H9 (cell line): ENCODE measurements at regions not wholly inside any gene's neighbourhood (a gene's known extent, or its start where the extent isn't known, plus 50 kb on each side); places are given as distances from the start of the nearest gene placed in this dataset.

ENCODE experiments used
- DNase-seq: peaks from one replicate; pipeline ENCODE4 v3.0.0-alpha.2; 2017
- H2AFZ ChIP-seq: one replicate; pipeline ENCODE4 v1.6.1; 2013; ENCODE audit warnings: mild to moderate bottlenecking, low read length, control low read depth, moderate library complexity
- H2AK5ac ChIP-seq: 2 replicates; pipeline ENCODE4 v1.6.1; 2013; ENCODE audit warnings: low read length, control low read depth, mixed read lengths; ENCODE audit not compliant: insufficient read length
- H2BK120ac ChIP-seq: one replicate; pipeline ENCODE4 v1.6.1; 2013; ENCODE audit warnings: low read depth, mild to moderate bottlenecking, low read length, control low read depth, inconsistent platforms; ENCODE audit not compliant: poor library complexity, severe bottlenecking
- H2BK12ac ChIP-seq: 2 replicates; pipeline ENCODE4 v1.6.1; 2013; ENCODE audit warnings: low read length, control low read depth, mixed read lengths, low read depth; ENCODE audit not compliant: insufficient read length
- H2BK15ac ChIP-seq: 2 replicates; pipeline ENCODE4 v1.6.1; 2013; ENCODE audit warnings: low read depth, low read length, control low read depth
- H2BK20ac ChIP-seq: one replicate; pipeline ENCODE4 v1.6.1; 2013; ENCODE audit warnings: low read depth, mild to moderate bottlenecking, low read length, control low read depth, inconsistent platforms; ENCODE audit not compliant: poor library complexity, severe bottlenecking
- H2BK5ac ChIP-seq: 2 replicates; pipeline ENCODE4 v1.6.1; 2013; ENCODE audit warnings: low read length, control low read depth, mixed read lengths; ENCODE audit not compliant: insufficient read length
- H3K14ac ChIP-seq: 2 replicates; pipeline ENCODE4 v1.6.1; 2013; ENCODE audit warnings: low read length, control low read depth; ENCODE audit not compliant: insufficient read depth
- H3K18ac ChIP-seq: 2 replicates; pipeline ENCODE4 v1.6.1; 2013; ENCODE audit warnings: low read depth, mild to moderate bottlenecking, mixed read lengths, low read length, control low read depth; ENCODE audit not compliant: insufficient read length
- H3K23ac ChIP-seq: 2 replicates; pipeline ENCODE4 v1.6.1; 2013; ENCODE audit warnings: low read length, control low read depth, mixed read lengths, low read depth; ENCODE audit not compliant: insufficient read length
- H3K23me2 ChIP-seq: 2 replicates; pipeline ENCODE4 v1.6.1; 2013; ENCODE audit warnings: low read depth, mild to moderate bottlenecking, mixed read lengths, low read length, control low read depth; ENCODE audit not compliant: insufficient read length, poor library complexity, severe bottlenecking
- H3K27ac ChIP-seq: 2 replicates; pipeline ENCODE4 v1.5.1; 2013; ENCODE audit warnings: low read length, control low read depth, mixed read lengths, low read depth; ENCODE audit not compliant: insufficient read length
- H3K27me3 ChIP-seq: 2 replicates; pipeline ENCODE4 v1.6.1; 2013; ENCODE audit warnings: low read length, control low read depth, inconsistent platforms; ENCODE audit not compliant: insufficient read depth
- H3K4ac ChIP-seq: 2 replicates; pipeline ENCODE4 v1.6.1; 2013; ENCODE audit warnings: low read depth, mild to moderate bottlenecking, control low read depth, inconsistent platforms, low read length, moderate library complexity
- H3K4me1 ChIP-seq: 2 replicates; pipeline ENCODE4 v1.6.1; 2013; ENCODE audit warnings: low read length, control low read depth, inconsistent platforms; ENCODE audit not compliant: insufficient read depth
- H3K4me2 ChIP-seq: 2 replicates; pipeline ENCODE4 v1.6.1; 2013; ENCODE audit warnings: low read length, control low read depth, mixed read lengths; ENCODE audit not compliant: insufficient read length, insufficient read depth
- H3K56ac ChIP-seq: 2 replicates; pipeline ENCODE4 v1.6.1; 2013; ENCODE audit warnings: low read depth, mild to moderate bottlenecking, mixed read lengths, low read length, control low read depth; ENCODE audit not compliant: insufficient read length
- H3K79me1 ChIP-seq: 2 replicates; pipeline ENCODE4 v1.6.1; 2013; ENCODE audit warnings: low read depth, mild to moderate bottlenecking, moderate library complexity, low read length, control low read depth, inconsistent platforms; ENCODE audit not compliant: insufficient read depth, poor library complexity, severe bottlenecking
- H3K79me2 ChIP-seq: 2 replicates; pipeline ENCODE4 v1.6.1; 2013; ENCODE audit warnings: low read length, control low read depth, inconsistent platforms; ENCODE audit not compliant: insufficient read depth
- H3K9ac ChIP-seq: 2 replicates; pipeline ENCODE4 v1.6.1; 2013; ENCODE audit warnings: low read length, control low read depth, mixed read lengths; ENCODE audit not compliant: insufficient read length; ENCODE audit errors: extremely low read depth
- H3K9me3 ChIP-seq: one replicate; pipeline ENCODE4 v1.6.1; 2013; ENCODE audit warnings: low read depth, low read length, inconsistent platforms; ENCODE audit not compliant: control insufficient read depth
- H3T11ph ChIP-seq: one replicate; pipeline ENCODE4 v1.6.1; 2013; ENCODE audit warnings: mild to moderate bottlenecking, low read length, control low read depth, inconsistent platforms
- H4K20me1 ChIP-seq: one replicate; pipeline ENCODE4 v1.6.1; 2013; ENCODE audit not compliant: control insufficient read depth, insufficient read length, insufficient read depth
- H4K5ac ChIP-seq: 2 replicates; pipeline ENCODE4 v1.6.1; 2013; ENCODE audit warnings: low read depth, mild to moderate bottlenecking, mixed read lengths, low read length, control low read depth; ENCODE audit not compliant: insufficient read length
- H4K8ac ChIP-seq: replicated peaks from 2 replicates; pipeline ENCODE4 v1.6.1; 2013; ENCODE audit warnings: low read length, control low read depth, mixed read lengths, low read depth; ENCODE audit not compliant: insufficient read length
- H4K91ac ChIP-seq: 2 replicates; pipeline ENCODE4 v1.6.1; 2013; ENCODE audit warnings: low read depth, mild to moderate bottlenecking, moderate library complexity, mixed read lengths, low read length, control low read depth; ENCODE audit not compliant: insufficient read length
- H3K27ac Mint-ChIP-seq, 3 experiments: 2 replicates in 2 of 3; 3 replicates in 1 of 3; pipeline ENCODE4 v1.8.0; 2020 to 2021; ENCODE audit warnings: mixed read lengths in 3 of 3, mild to moderate bottlenecking in 1 of 3, moderate library complexity in 1 of 3
- H3K27me3 Mint-ChIP-seq: 2 replicates; pipeline ENCODE4 v1.8.0; 2021; ENCODE audit warnings: low read depth, mild to moderate bottlenecking, moderate library complexity, mixed read lengths
- H3K36me3 Mint-ChIP-seq, 3 experiments: 2 replicates in 2 of 3; 3 replicates in 1 of 3; pipeline ENCODE4 v1.8.0; 2020 to 2021; ENCODE audit warnings: low read depth in 3 of 3, mixed read lengths in 3 of 3; ENCODE audit not compliant: insufficient read depth in 1 of 3
- H3K4me1 Mint-ChIP-seq, 2 experiments: 2 replicates each; pipeline ENCODE4 v1.8.0; 2020; ENCODE audit warnings: mixed read lengths in 2 of 2
- H3K4me3 Mint-ChIP-seq, 2 experiments: 2 replicates in 1 of 2; 3 replicates in 1 of 2; pipeline ENCODE4 v1.8.0; 2020 to 2021; ENCODE audit warnings: mild to moderate bottlenecking in 2 of 2, mixed read lengths in 2 of 2, moderate library complexity in 1 of 2
- H3K9me3 Mint-ChIP-seq, 2 experiments: 2 replicates in 1 of 2; 3 replicates in 1 of 2; pipeline ENCODE4 v1.8.0; 2020; ENCODE audit warnings: mild to moderate bottlenecking in 2 of 2, mixed read lengths in 2 of 2, moderate library complexity in 1 of 2
- CTCF ChIP-seq: fragments of 200-600 bp; sonication (generic); conservative IDR thresholded peaks from 3 replicates; pipeline ENCODE4 v1.8.0; 2021; ENCODE audit warnings: antibody characterized with exemption, mild to moderate bottlenecking
- WGBS: extraction: QIAGEN DNeasy Blood & Tissue Kit; methylation state at CpG from one replicate; pipeline ENCODE4 v1.1.7; 2013; ENCODE audit warnings: missing lambda C conversion rate, low lambda C conversion rate, mixed read lengths; ENCODE audit not compliant: insufficient read length; ENCODE audit errors: extremely low coverage; 5-methylcytosine and 5-hydroxymethylcytosine counted together

GRCh38 chr5:175219366-175219765 lies 224.6 kb downstream of the DRD1 start:
- H3K23me2 ChIP-seq, result no peaks in the 10 kb centered on the region
- no peaks in the 10 kb centered on the region for H3K79me2 ChIP-seq
- no peak overlapping the region for H4K91ac ChIP-seq
- H3K9me3 ChIP-seq, result no peaks in the 10 kb centered on the region
- Mint-ChIP-seq H3K4me3 (no peak overlapping the region), H3K4me1 (peaks cover 10 to 20% of the 10 kb centered on the region in 2 experiments), H3K27me3 (peaks cover 5% of the 10 kb centered on the region), H3K27ac (no peak overlapping the region), H3K9me3 (no peaks in the 10 kb centered on the region), H3K36me3 (no peaks in the 10 kb centered on the region)
- H2BK12ac ChIP-seq, result no peak overlapping the region
- no peak overlapping the region for H2BK5ac ChIP-seq
- no peak overlapping the region for H4K8ac ChIP-seq
- H3K18ac ChIP-seq, result no peak overlapping the region
- H2BK15ac ChIP-seq, result no peak overlapping the region
- no peak overlapping the region for H3K56ac ChIP-seq
- no peak overlapping the region for H3K23ac ChIP-seq
- H3K27me3 ChIP-seq, result no peaks in the 10 kb centered on the region
- DNase-seq, result no peak
- H3K14ac ChIP-seq, result no peak overlapping the region
- H2AFZ ChIP-seq, result no peak overlapping the region
- no CpG with 5 or more reads among the region's 2 CpGs for WGBS
- H2BK120ac ChIP-seq, result no peak overlapping the region
- no peak overlapping the region for H3K4ac ChIP-seq
- no peak overlapping the region for H3T11ph ChIP-seq
- no peak overlapping the region for H3K9ac ChIP-seq
- no peak overlapping the region for H2BK20ac ChIP-seq
- no peaks in the 10 kb centered on the region for H3K4me1 ChIP-seq
- no peaks in the 10 kb centered on the region for H3K79me1 ChIP-seq
- H3K27ac ChIP-seq, result no peak overlapping the region
- no peaks in the 10 kb centered on the region for H4K20me1 ChIP-seq
- no peak for TF ChIP-seq CTCF
- H3K4me2 ChIP-seq, result no peak overlapping the region
- H4K5ac ChIP-seq, result no peak overlapping the region
- no peak overlapping the region for H2AK5ac ChIP-seq
